Effector memory CD4-positive, alpha-beta T cell (primary cell): ENCODE measurements at regions not wholly inside any gene's neighbourhood (a gene's known extent, or its start where the extent isn't known, plus 50 kb on each side); places are given as distances from the start of the nearest gene placed in this dataset.
"Not testable (repeated sequence)": the region's sequence is repeated elsewhere in the genome, so short reads cannot be mapped to it uniquely, and the experiment has no call there.

Source experiments
- DNase-seq, 3 donors: peaks; one replicate each; pipeline ENCODE4 v3.0.0-alpha.2; 2020
- H3K27ac ChIP-seq: 2 replicates; pipeline ENCODE4 v1.7.0; 2013; ENCODE audit warnings: mild to moderate bottlenecking, low read length, moderate library complexity; ENCODE audit not compliant: insufficient read depth, poor library complexity, severe bottlenecking
- H3K27me3 ChIP-seq: replicated peaks from 2 replicates; pipeline ENCODE4 v1.7.0; 2013; ENCODE audit warnings: mild to moderate bottlenecking, low read length; ENCODE audit not compliant: insufficient read depth, control insufficient read depth, poor library complexity, severe bottlenecking
- H3K36me3 ChIP-seq: 2 replicates; pipeline ENCODE4 v1.7.0; 2013; ENCODE audit warnings: mild to moderate bottlenecking, low read length, moderate library complexity; ENCODE audit not compliant: control insufficient read depth, insufficient read depth
- H3K4me1 ChIP-seq: 2 replicates; pipeline ENCODE4 v1.7.0; 2013; ENCODE audit warnings: low read length, mild to moderate bottlenecking; ENCODE audit not compliant: control insufficient read depth, insufficient read depth, poor library complexity, severe bottlenecking
- H3K4me3 ChIP-seq: 2 replicates; pipeline ENCODE4 v1.7.0; 2013; ENCODE audit warnings: low read length, low read depth, mild to moderate bottlenecking; ENCODE audit not compliant: insufficient read depth, poor library complexity, severe bottlenecking
- H3K9me3 ChIP-seq: 2 replicates; pipeline ENCODE4 v1.7.0; 2013; ENCODE audit warnings: mild to moderate bottlenecking, low read length, moderate library complexity; ENCODE audit not compliant: control insufficient read depth

- no peak for DNase-seq
- Histone ChIP-seq H3K4me1 (peaks cover 1% of the 10 kb centered on the region), H3K4me3 (no peak overlapping the region), H3K27ac (no peak overlapping the region), H3K36me3 (no peaks in the 10 kb centered on the region), H3K9me3 (peaks cover 6% of the 10 kb centered on the region), H3K27me3 (no peaks in the 10 kb centered on the region)
Observed at GRCh38 chr16:10325783-10326543, 59.9 kb upstream of the ATF7IP2 start.

GRCh38 chr16:10326647-10327046 is 59.2 kb upstream of the ATF7IP2 start:
- DNase-seq, result no peak
- no peak overlapping the region for H3K27ac ChIP-seq
- H3K9me3 ChIP-seq, result peaks cover 6% of the 10 kb centered on the region
- peaks cover 6% of the 10 kb centered on the region for H3K4me1 ChIP-seq
- no peak overlapping the region for H3K4me3 ChIP-seq
- H3K27me3 ChIP-seq, result no peaks in the 10 kb centered on the region
- H3K36me3 ChIP-seq, result no peaks in the 10 kb centered on the region

GRCh38 chr16:10328291-10328690 is 57.6 kb upstream of the ATF7IP2 start:
- H3K27ac ChIP-seq, H3K36me3 ChIP-seq, H3K9me3 ChIP-seq, DNase-seq, H3K4me3 ChIP-seq, H3K27me3 ChIP-seq: not testable (repeated sequence)
- peaks cover 16% of the 10 kb centered on the region for H3K4me1 ChIP-seq

GRCh38 chr16:10332241-10332640 is 53.6 kb upstream of the ATF7IP2 start:
- Histone ChIP-seq H3K27me3 (no peaks in the 10 kb centered on the region), H3K27ac (no peak overlapping the region), H3K4me3 (no peak overlapping the region), H3K4me1 (peaks cover 23% of the 10 kb centered on the region), H3K36me3 (no peaks in the 10 kb centered on the region), H3K9me3 (peaks cover 6% of the 10 kb centered on the region)
- no peak for DNase-seq

- peaks cover 23% of the 10 kb centered on the region for H3K4me1 ChIP-seq
- no peak for DNase-seq
Observed at GRCh38 chr16:10332775-10333174, 53.1 kb upstream of the ATF7IP2 start.

DNA sequence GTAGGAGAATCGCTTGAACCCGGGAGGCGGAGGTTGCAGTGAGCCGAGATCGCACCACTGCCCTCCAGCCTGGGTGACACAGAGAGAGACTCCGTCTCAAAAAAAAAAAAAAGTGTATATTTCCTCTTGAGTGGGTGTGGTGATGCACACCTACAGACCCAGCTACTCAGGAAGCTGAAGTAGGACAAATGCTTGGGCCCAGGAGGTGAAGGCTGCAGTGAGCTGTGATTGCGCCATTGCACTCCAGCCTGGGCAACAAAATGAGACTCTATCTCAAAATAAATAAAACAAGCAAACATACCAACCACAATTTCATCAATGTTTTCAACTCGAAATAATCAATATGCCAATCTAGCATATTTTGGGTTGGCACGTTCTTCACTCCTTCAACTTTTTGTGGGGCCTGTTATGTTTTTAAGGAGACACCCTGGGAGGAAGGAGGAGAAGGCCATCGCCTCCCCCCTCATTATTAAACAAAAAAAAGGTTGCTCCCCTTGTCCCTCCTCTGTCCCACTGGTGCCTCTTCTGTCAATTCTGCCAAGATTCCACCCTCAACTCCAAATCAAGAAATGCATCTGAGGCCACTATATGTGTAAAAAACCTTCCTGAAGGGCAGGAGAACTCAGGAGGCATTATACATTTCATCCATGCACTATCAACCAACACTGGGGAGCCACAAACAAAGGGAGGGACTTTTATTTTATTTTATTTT is 52.4 kb upstream of the ATF7IP2 start:
- H3K36me3 ChIP-seq, result no peaks in the 10 kb centered on the region
- peaks cover 2% of the 10 kb centered on the region for H3K9me3 ChIP-seq
- peak in 2 of 3 donors; percentile 5 to 11 for DNase-seq
- H3K27ac ChIP-seq, result no peak overlapping the region
- no peak overlapping the region for H3K4me3 ChIP-seq
- peaks cover 23% of the 10 kb centered on the region for H3K4me1 ChIP-seq
- no peaks in the 10 kb centered on the region for H3K27me3 ChIP-seq

More at GRCh38 chr16:10332775-10333174, 53.1 kb upstream of the ATF7IP2 start:
- no peak overlapping the region for H3K4me3 ChIP-seq
- no peaks in the 10 kb centered on the region for H3K27me3 ChIP-seq
- no peaks in the 10 kb centered on the region for H3K36me3 ChIP-seq
- peaks cover 6% of the 10 kb centered on the region for H3K9me3 ChIP-seq
- H3K27ac ChIP-seq, result no peak overlapping the region

DNA sequence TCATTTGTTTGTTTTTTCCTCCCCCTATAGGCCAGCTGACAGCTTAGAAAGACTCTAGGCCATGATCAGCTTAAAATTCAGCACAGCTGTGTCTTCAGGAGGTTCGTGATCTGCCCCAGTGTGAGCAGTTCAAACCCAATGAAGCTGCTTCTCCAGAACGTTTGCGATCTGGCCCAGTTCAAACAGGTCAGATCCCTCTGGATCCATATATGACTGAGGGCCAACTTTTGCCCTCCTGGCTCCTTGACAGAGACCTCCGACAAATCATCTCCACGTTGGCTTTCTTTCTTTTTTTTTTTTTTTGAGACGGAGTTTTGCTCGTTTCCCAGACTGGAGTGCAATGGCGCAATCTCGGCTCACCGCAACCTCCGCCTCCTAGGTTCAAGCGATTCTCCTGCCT is 50.2 kb upstream of the ATF7IP2 start:
- Histone ChIP-seq H3K4me3 (no peak overlapping the region), H3K36me3 (no peaks in the 10 kb centered on the region), H3K27me3 (no peaks in the 10 kb centered on the region), H3K4me1 (peaks cover 23% of the 10 kb centered on the region), H3K27ac (no peak overlapping the region), H3K9me3 (no peaks in the 10 kb centered on the region)
- DNase-seq, result no peak
